Endodermal cell (in vitro differentiated cells): ENCODE measurements at regions not wholly inside any gene's neighbourhood (a gene's known extent, or its start where the extent isn't known, plus 50 kb on each side); places are given as distances from the start of the nearest gene placed in this dataset.

Source experiments
- DNase-seq: peaks from one replicate; pipeline ENCODE4 v3.0.0-alpha.2; 2017
- H3K27ac ChIP-seq: 2 replicates; pipeline ENCODE4 v1.5.1; 2013; ENCODE audit warnings: mild to moderate bottlenecking, low read depth, low read length, moderate library complexity
- H3K27me3 ChIP-seq: 2 replicates; pipeline ENCODE4 v1.6.1; 2013; ENCODE audit warnings: mild to moderate bottlenecking, low read length, moderate library complexity; ENCODE audit not compliant: insufficient read depth, control insufficient read depth, poor library complexity, severe bottlenecking
- H3K36me3 ChIP-seq: 2 replicates; pipeline ENCODE4 v1.7.0; 2013; ENCODE audit warnings: mild to moderate bottlenecking, low read length, moderate library complexity; ENCODE audit not compliant: control insufficient read depth, insufficient read depth
- H3K4me1 ChIP-seq: one replicate; pipeline ENCODE4 v1.7.0; 2013; ENCODE audit warnings: low read length; ENCODE audit not compliant: control insufficient read depth, insufficient read depth
- H3K4me3 ChIP-seq: 2 replicates; pipeline ENCODE4 v1.5.1; 2013; ENCODE audit warnings: mild to moderate bottlenecking, low read length, moderate library complexity
- H3K9ac ChIP-seq: 2 replicates; pipeline ENCODE4 v1.6.1; 2013; ENCODE audit warnings: mild to moderate bottlenecking, low read length, moderate library complexity; ENCODE audit not compliant: poor library complexity, severe bottlenecking; ENCODE audit errors: extremely low read depth
- H3K9me3 ChIP-seq: 2 replicates; pipeline ENCODE4 v1.6.1; 2013; ENCODE audit warnings: mild to moderate bottlenecking, low read length, moderate library complexity; ENCODE audit not compliant: control insufficient read depth
- H3K27ac Mint-ChIP-seq: 2 replicates; pipeline ENCODE4 v1.8.0; 2020; ENCODE audit warnings: mixed read lengths
- H3K27me3 Mint-ChIP-seq: 2 replicates; pipeline ENCODE4 v1.8.0; 2021; ENCODE audit warnings: mild to moderate bottlenecking, mixed read lengths; ENCODE audit not compliant: insufficient read depth
- H3K36me3 Mint-ChIP-seq: 2 replicates; pipeline ENCODE4 v1.8.0; 2020; ENCODE audit warnings: low read depth, mixed read lengths
- H3K4me1 Mint-ChIP-seq: 2 replicates; pipeline ENCODE4 v1.8.0; 2020; ENCODE audit warnings: mixed read lengths
- H3K4me3 Mint-ChIP-seq: 2 replicates; pipeline ENCODE4 v1.8.0; 2020; ENCODE audit warnings: mild to moderate bottlenecking, moderate library complexity, mixed read lengths
- H3K9me3 Mint-ChIP-seq: 2 replicates; pipeline ENCODE4 v1.8.0; 2020; ENCODE audit warnings: mild to moderate bottlenecking, mixed read lengths
- CTCF ChIP-seq: fragments of 200-600 bp; sonication (generic); conservative IDR thresholded peaks from 2 replicates; pipeline ENCODE4 v1.5.0; 2021; ENCODE audit warnings: antibody characterized with exemption, mild to moderate bottlenecking
- WGBS, 2 experiments: methylation state at CpG; one replicate each; pipeline versions ENCODE4 v1.1.5 to v1.1.7; 2013; ENCODE audit warnings: missing lambda C conversion rate in 2 of 2, mixed read lengths in 1 of 2; ENCODE audit not compliant: insufficient coverage in 1 of 2, insufficient read length in 1 of 2; 5-methylcytosine and 5-hydroxymethylcytosine counted together

GRCh38 chr13:61546911-61547310 is 131.3 kb upstream of the PCDH20 start:
- Mint-ChIP-seq H3K4me1 (no peaks in the 10 kb centered on the region), H3K4me3 (no peak overlapping the region), H3K36me3 (no peaks in the 10 kb centered on the region), H3K27me3 (no peaks in the 10 kb centered on the region), H3K27ac (no peak overlapping the region), H3K9me3 (no peaks in the 10 kb centered on the region)
- H3K4me3 ChIP-seq: no peak overlapping the region
- H3K36me3 ChIP-seq: no peaks in the 10 kb centered on the region
- no peak for DNase-seq
- H3K27ac ChIP-seq: no peak overlapping the region
- WGBS, 2 experiments: 87 to 100% methylated on average over 1 to 6 of the region's 6 CpGs
- H3K4me1 ChIP-seq: no peaks in the 10 kb centered on the region
- H3K27me3 ChIP-seq: no peaks in the 10 kb centered on the region
- H3K9me3 ChIP-seq: no peaks in the 10 kb centered on the region
- no peak overlapping the region for H3K9ac ChIP-seq
- no peak for TF ChIP-seq CTCF

GRCh38 chr13:61546413-61546812 is 130.8 kb upstream of the PCDH20 start:
- H3K4me3 ChIP-seq: no peak overlapping the region
- 95 to 100% methylated on average over 1 to 4 of the region's 4 CpGs for WGBS, 2 experiments
- H3K27ac ChIP-seq: no peak overlapping the region
- no peaks in the 10 kb centered on the region for H3K27me3 ChIP-seq
- no peaks in the 10 kb centered on the region for H3K36me3 ChIP-seq
- H3K4me1 ChIP-seq: no peaks in the 10 kb centered on the region
- no peak for DNase-seq
- Mint-ChIP-seq H3K36me3 (no peaks in the 10 kb centered on the region), H3K4me1 (no peaks in the 10 kb centered on the region), H3K9me3 (no peaks in the 10 kb centered on the region), H3K27me3 (no peaks in the 10 kb centered on the region), H3K4me3 (no peak overlapping the region), H3K27ac (no peak overlapping the region)
- TF ChIP-seq CTCF: no peak
- no peak overlapping the region for H3K9ac ChIP-seq
- H3K9me3 ChIP-seq: no peaks in the 10 kb centered on the region

GRCh38 chr13:61536433-61536832 is 120.8 kb upstream of the PCDH20 start:
- Mint-ChIP-seq H3K9me3 (peaks cover 4% of the 10 kb centered on the region), H3K4me3 (no peak overlapping the region), H3K36me3 (no peaks in the 10 kb centered on the region), H3K27ac (no peak overlapping the region), H3K4me1 (no peaks in the 10 kb centered on the region), H3K27me3 (no peaks in the 10 kb centered on the region)
- Histone ChIP-seq H3K9me3 (no peaks in the 10 kb centered on the region), H3K36me3 (no peaks in the 10 kb centered on the region), H3K27me3 (no peaks in the 10 kb centered on the region), H3K9ac (no peak overlapping the region), H3K4me1 (no peaks in the 10 kb centered on the region), H3K27ac (no peak overlapping the region), H3K4me3 (no peak overlapping the region)
- 89 to 100% methylated on average over 1 of the region's 1 CpG for WGBS, 2 experiments
- no peak for DNase-seq
- TF ChIP-seq CTCF: no peak
